Natural killer cell treated with Interleukin-12 subunit alpha and Interleukin-12 subunit beta and Interleukin-15 and Interleukin-18, amount 100 ng/mL, for 72 hours (primary cell): ENCODE measurements at regions not wholly inside any gene's neighbourhood (a gene's known extent, or its start where the extent isn't known, plus 50 kb on each side); places are given as distances from the start of the nearest gene placed in this dataset.
A peak's percentile ranks its signal among the peaks of the same experiment; 100 is the strongest.

Experiments
- ATAC-seq, 2 donors: fragments of 150-1000 bp; cut with Tn5 transposase in 1 of 2; sonication (Bioruptor Pico), chemical (Tn5 transposase) in 1 of 2; 2 replicates each; pipeline ENCODE4 v1.10.0; 2021
- DNase-seq: peaks from one replicate; pipeline ENCODE4 v3.0.0; 2022; ENCODE audit warnings: low spot score
- H3K27ac Mint-ChIP-seq, 2 donors: 1 replicate in 1 of 2; 2 replicates in 1 of 2; pipeline ENCODE4 v1.8.0; 2022; ENCODE audit warnings: mixed read lengths in 2 of 2, mild to moderate bottlenecking in 1 of 2, moderate library complexity in 1 of 2
- H3K27me3 Mint-ChIP-seq, 2 donors: 1 replicate in 1 of 2; 2 replicates in 1 of 2; pipeline ENCODE4 v1.8.0; 2022; ENCODE audit warnings: mixed read lengths in 2 of 2
- H3K36me3 Mint-ChIP-seq: one replicate; pipeline ENCODE4 v1.8.0; 2022; ENCODE audit warnings: mixed read lengths
- H3K4me1 Mint-ChIP-seq, 2 donors: 1 replicate in 1 of 2; 2 replicates in 1 of 2; pipeline ENCODE4 v1.8.0; 2022; ENCODE audit warnings: low read depth in 2 of 2, mixed read lengths in 2 of 2, mild to moderate bottlenecking in 1 of 2
- H3K4me3 Mint-ChIP-seq: one replicate; pipeline ENCODE4 v1.8.0; 2022; ENCODE audit warnings: mixed read lengths
- H3K9me3 Mint-ChIP-seq: 2 replicates; pipeline ENCODE4 v1.8.0; 2022; ENCODE audit warnings: mixed read lengths

- ATAC-seq (no peak), DNase-seq (no peak)
- Mint-ChIP-seq H3K4me3 (no peak overlapping the region), H3K4me1 (no peaks in the 10 kb centered on the region), H3K9me3 (peaks cover 5% of the 10 kb centered on the region), H3K36me3 (peaks cover 6% of the 10 kb centered on the region), H3K27me3 (peaks cover 0 to 5% of the 10 kb centered on the region in 2 donors), H3K27ac (no peak overlapping the region)
Measured at GRCh38 chr6:45724511-45724910, 291.1 kb downstream of the CLIC5 start.

DNA sequence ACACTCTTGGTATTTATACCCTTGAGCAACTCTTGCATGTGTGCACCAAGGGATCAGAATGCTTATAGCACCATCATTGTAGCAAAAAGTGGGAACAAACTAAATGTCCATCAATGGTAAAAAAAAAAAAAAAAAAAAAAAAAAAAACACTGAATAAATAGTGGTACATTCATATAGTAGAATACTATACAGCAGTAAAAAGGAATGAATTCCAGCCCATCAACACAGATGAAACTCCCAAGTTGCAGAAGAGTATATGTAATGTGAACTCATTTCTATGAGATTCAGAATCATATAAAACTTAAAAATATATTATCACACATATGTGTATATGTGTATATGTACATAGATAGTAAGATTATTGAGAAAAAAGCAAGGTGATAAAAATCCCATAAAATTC lies 291.6 kb downstream of the CLIC5 start:
- H3K9me3 Mint-ChIP-seq, result peaks cover 5% of the 10 kb centered on the region

GRCh38 chr6:45722876-45723275 lies 292.8 kb downstream of the CLIC5 start:
- no peak for ATAC-seq
- H3K27ac Mint-ChIP-seq, result no peak overlapping the region
- DNase-seq, result no peak
- H3K36me3 Mint-ChIP-seq, result peaks cover 6% of the 10 kb centered on the region
- H3K27me3 Mint-ChIP-seq, result peaks cover 0 to 5% of the 10 kb centered on the region in 2 donors
- H3K9me3 Mint-ChIP-seq, result peaks cover 5% of the 10 kb centered on the region
- H3K4me3 Mint-ChIP-seq, result no peak overlapping the region
- H3K4me1 Mint-ChIP-seq, result no peaks in the 10 kb centered on the region

More for the DNA sequence above, 291.6 kb downstream of the CLIC5 start:
- ATAC-seq (no peak), DNase-seq (no peak)
- no peaks in the 10 kb centered on the region for H3K4me1 Mint-ChIP-seq
- peaks cover 6% of the 10 kb centered on the region for H3K36me3 Mint-ChIP-seq
- no peak overlapping the region for H3K27ac Mint-ChIP-seq
- peaks cover 0 to 5% of the 10 kb centered on the region in 2 donors for H3K27me3 Mint-ChIP-seq
- H3K4me3 Mint-ChIP-seq, result no peak overlapping the region

DNA sequence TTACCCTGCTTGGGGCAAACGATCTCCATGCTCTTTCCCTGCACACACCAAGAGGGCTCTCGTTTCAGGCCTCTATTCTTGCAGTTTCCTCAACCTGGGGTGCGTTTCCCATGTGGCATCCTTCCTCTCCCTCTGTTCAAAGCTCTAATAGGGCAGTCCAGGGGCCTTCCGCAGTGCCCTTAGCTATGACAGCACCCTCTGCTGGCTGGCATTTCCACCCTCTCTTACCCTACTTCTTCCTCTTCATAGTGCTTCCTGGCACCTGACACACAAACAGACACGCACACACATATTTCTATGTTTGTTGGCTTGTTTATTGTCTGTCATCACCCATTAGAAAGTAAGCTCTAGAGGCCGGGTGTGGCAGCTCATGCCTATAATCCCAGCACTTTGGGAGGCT lies 294.0 kb downstream of the CLIC5 start:
- Mint-ChIP-seq H3K27me3 (peaks cover 0 to 5% of the 10 kb centered on the region in 2 donors), H3K36me3 (peaks cover 6% of the 10 kb centered on the region), H3K9me3 (peaks cover 5% of the 10 kb centered on the region), H3K27ac (no peak overlapping the region), H3K4me1 (peaks cover 0 to 8% of the 10 kb centered on the region in 2 donors), H3K4me3 (no peak overlapping the region)
- DNase-seq (no peak), ATAC-seq (no peak)

- peaks cover 6% of the 10 kb centered on the region for H3K36me3 Mint-ChIP-seq
- no peak for DNase-seq
- H3K9me3 Mint-ChIP-seq, result peaks cover 5% of the 10 kb centered on the region
- no peak overlapping the region for H3K4me3 Mint-ChIP-seq
- no peak for ATAC-seq
- H3K4me1 Mint-ChIP-seq, result peaks cover 19 to 31% of the 10 kb centered on the region in 2 donors
- peaks cover 0 to 10% of the 10 kb centered on the region in 2 donors for H3K27me3 Mint-ChIP-seq
- H3K27ac Mint-ChIP-seq, result no peak overlapping the region
Measured at GRCh38 chr6:45718871-45719270, 296.8 kb downstream of the CLIC5 start.

DNA sequence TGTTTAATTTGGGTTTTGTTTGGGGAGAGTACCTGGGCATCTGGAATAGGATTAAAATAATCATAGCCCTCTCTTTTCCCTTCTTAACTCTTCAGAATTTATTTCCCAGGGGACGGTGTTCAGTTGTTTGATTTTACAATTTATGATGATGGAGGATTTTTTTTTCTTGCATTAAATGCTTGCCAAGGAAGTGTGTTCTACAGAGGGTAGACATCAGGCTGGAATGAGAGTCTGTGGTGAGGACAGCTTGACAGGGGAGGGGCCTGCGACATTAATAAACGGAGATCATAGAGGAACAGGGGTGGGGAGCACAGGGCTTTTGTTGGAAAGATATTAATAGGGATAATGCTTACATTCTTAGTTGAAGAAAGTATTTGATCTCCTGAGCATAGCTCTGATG lies 297.5 kb downstream of the CLIC5 start:
- DNase-seq (no peak), ATAC-seq (no peak)
- H3K27ac Mint-ChIP-seq, result peak overlapping the region in 1 of 2 donors; percentile 4
- H3K27me3 Mint-ChIP-seq, result peaks cover 0 to 10% of the 10 kb centered on the region in 2 donors
- peaks cover 4% of the 10 kb centered on the region for H3K36me3 Mint-ChIP-seq
- no peak overlapping the region for H3K4me3 Mint-ChIP-seq
- H3K4me1 Mint-ChIP-seq, result peaks cover 19 to 35% of the 10 kb centered on the region in 2 donors
- peaks cover 4% of the 10 kb centered on the region for H3K9me3 Mint-ChIP-seq

GRCh38 chr6:45717715-45718114 lies 297.9 kb downstream of the CLIC5 start:
- Mint-ChIP-seq H3K27ac (peak overlapping the region in 1 of 2 donors; percentile 4), H3K4me3 (no peak overlapping the region), H3K4me1 (peaks cover 19 to 36% of the 10 kb centered on the region in 2 donors), H3K36me3 (peaks cover under 1% of the 10 kb centered on the region), H3K27me3 (peaks cover 0 to 8% of the 10 kb centered on the region in 2 donors), H3K9me3 (peaks cover under 1% of the 10 kb centered on the region)
- ATAC-seq (no peak), DNase-seq (no peak)

DNA sequence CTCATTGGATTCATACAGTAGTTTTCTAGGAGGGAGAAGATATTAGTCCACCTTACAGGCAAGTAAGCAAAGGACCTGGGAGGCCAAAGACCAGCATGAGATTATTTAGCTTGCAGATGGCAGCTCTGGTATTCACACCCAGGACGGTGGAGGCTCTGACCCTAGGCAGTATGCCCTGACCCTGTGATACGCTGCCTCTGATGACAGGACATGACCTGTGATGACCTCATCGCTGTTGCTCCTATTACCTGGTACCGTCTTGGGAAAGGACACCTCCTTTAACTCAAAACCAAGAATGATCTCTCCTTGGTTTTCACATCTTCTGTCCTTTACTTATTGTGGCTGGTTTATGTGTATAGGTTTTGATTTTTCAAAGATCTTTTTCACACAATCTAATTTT lies 298.6 kb downstream of the CLIC5 start:
- DNase-seq, result no peak
- H3K36me3 Mint-ChIP-seq, result no peaks in the 10 kb centered on the region
- peaks cover 0 to 8% of the 10 kb centered on the region in 2 donors for H3K27me3 Mint-ChIP-seq
- no peak overlapping the region for H3K27ac Mint-ChIP-seq
- no peak overlapping the region for H3K4me3 Mint-ChIP-seq
- no peaks in the 10 kb centered on the region for H3K9me3 Mint-ChIP-seq
- peak in 1 of 2 donors; percentile 30 for ATAC-seq
- H3K4me1 Mint-ChIP-seq, result peaks cover 19 to 42% of the 10 kb centered on the region in 2 donors

GRCh38 chr6:45715508-45715803 lies 300.2 kb downstream of the CLIC5 start:
- peak overlapping the region in 1 of 2 donors; percentile 89 for H3K27ac Mint-ChIP-seq
- ATAC-seq, result no peak

GRCh38 chr6:45714741-45715507 lies 300.7 kb downstream of the CLIC5 start:
- Mint-ChIP-seq H3K36me3 (no peaks in the 10 kb centered on the region), H3K9me3 (no peaks in the 10 kb centered on the region), H3K27ac (peak overlapping the region in 1 of 2 donors; percentile 89), H3K27me3 (peaks cover 0 to 4% of the 10 kb centered on the region in 2 donors), H3K4me1 (peaks cover 30 to 60% of the 10 kb centered on the region in 2 donors), H3K4me3 (peak overlapping the region; percentile 72)
- peak; percentile 45 to 48 for ATAC-seq
- DNase-seq, result no peak

More at GRCh38 chr6:45715508-45715803, 300.2 kb downstream of the CLIC5 start:
- Mint-ChIP-seq H3K4me3 (peak overlapping the region; percentile 72), H3K27me3 (peaks cover 0 to 4% of the 10 kb centered on the region in 2 donors), H3K4me1 (peaks cover 27 to 54% of the 10 kb centered on the region in 2 donors), H3K36me3 (no peaks in the 10 kb centered on the region), H3K9me3 (no peaks in the 10 kb centered on the region)
- no peak for DNase-seq

DNA sequence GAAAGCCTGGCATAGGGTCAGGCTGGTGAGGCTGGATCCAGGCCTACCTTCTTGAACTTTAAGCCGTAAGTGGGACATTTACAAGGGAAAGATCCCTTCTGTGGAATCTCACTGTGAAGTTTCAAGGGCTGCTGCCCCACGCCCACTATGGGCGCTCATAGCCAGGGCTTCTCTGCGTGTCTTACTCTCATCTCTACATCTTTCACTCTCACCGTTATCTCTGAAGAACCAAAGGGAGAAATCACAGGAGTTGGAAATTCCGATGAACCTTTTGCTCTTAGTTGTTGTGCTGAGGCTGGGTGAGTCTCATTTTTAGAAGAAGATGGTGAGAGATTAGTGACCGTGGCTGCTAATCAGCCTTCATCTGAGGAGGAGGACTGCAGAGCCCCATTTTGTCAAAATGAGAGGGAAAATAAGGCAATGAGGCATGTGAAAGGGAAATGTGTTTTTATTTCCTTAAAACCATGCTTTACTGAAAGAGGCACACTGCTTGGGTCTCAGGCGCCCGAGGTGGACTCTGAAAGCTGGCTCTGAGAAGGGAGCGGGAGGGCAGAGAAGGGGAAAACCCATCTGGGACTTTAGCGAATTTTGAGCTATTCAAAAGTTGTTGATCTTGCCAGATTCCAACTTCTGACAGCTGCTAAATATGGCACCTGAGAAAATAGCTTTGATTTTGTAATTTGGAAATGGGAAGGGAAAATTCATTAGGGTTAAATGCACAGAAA lies 301.5 kb downstream of the CLIC5 start:
- Mint-ChIP-seq H3K9me3 (no peaks in the 10 kb centered on the region), H3K4me3 (peak overlapping the region; percentile 72), H3K27ac (peak overlapping the region in 1 of 2 donors; percentile 89), H3K36me3 (no peaks in the 10 kb centered on the region), H3K27me3 (peaks cover 0 to 4% of the 10 kb centered on the region in 2 donors), H3K4me1 (peaks cover 33 to 67% of the 10 kb centered on the region in 2 donors)
- ATAC-seq, result no peak
- no peak for DNase-seq
